HCEC 1CT (cell line): ENCODE measurements at regions not wholly inside any gene's neighbourhood (a gene's known extent, or its start where the extent isn't known, plus 50 kb on each side); places are given as distances from the start of the nearest gene placed in this dataset.

ENCODE experiments used
- DNase-seq: peaks from one replicate; pipeline ENCODE4 v3.0.0-alpha.2; 2017

- DNase-seq, result no peak
Measured at GRCh38 chr6:8275667-8276066, 159.7 kb downstream of the SLC35B3 start.

GRCh38 chr6:8274226-8274625 is 161.1 kb downstream of the SLC35B3 start:
- DNase-seq, result no peak

- no peak for DNase-seq
Measured at GRCh38 chr6:8269872-8270454, 165.4 kb downstream of the SLC35B3 start.

GRCh38 chr6:8269094-8269493 is 166.3 kb downstream of the SLC35B3 start:
- DNase-seq, result no peak

- DNase-seq, result no peak
Measured at GRCh38 chr6:8268606-8269005, 166.3 kb upstream of the EEF1E1 start.

GRCh38 chr6:8268156-8268555 is 165.8 kb upstream of the EEF1E1 start:
- DNase-seq, result no peak

- no peak for DNase-seq
Measured at GRCh38 chr6:8260610-8261009, 158.3 kb upstream of the EEF1E1 start.

GRCh38 chr6:8246403-8246802 is 144.1 kb upstream of the EEF1E1 start:
- no peak for DNase-seq

GRCh38 chr6:8245726-8246125 is 143.4 kb upstream of the EEF1E1 start:
- DNase-seq, result no peak

- no peak for DNase-seq
Measured at GRCh38 chr6:8243475-8243874, 141.1 kb upstream of the EEF1E1 start.

GRCh38 chr6:8242885-8243284 is 140.5 kb upstream of the EEF1E1 start:
- no peak for DNase-seq

GRCh38 chr6:8240301-8240700 is 138.0 kb upstream of the EEF1E1 start:
- no peak for DNase-seq

- DNase-seq, result no peak
Measured at GRCh38 chr6:8238773-8239683, 136.7 kb upstream of the EEF1E1 start.

- DNase-seq, result no peak
Measured at GRCh38 chr6:8237668-8238067, 135.3 kb upstream of the EEF1E1 start.

- DNase-seq, result no peak
Measured at GRCh38 chr6:8236956-8237355, 134.6 kb upstream of the EEF1E1 start.

- DNase-seq, result no peak
Measured at GRCh38 chr6:8234321-8234720, 132.0 kb upstream of the EEF1E1 start.

- no peak for DNase-seq
Measured at GRCh38 chr6:8231956-8232355, 129.6 kb upstream of the EEF1E1 start.

- no peak for DNase-seq
Measured at GRCh38 chr6:8229915-8230756, 127.8 kb upstream of the EEF1E1 start.

- DNase-seq, result no peak
Measured at GRCh38 chr6:8225113-8225512, 122.8 kb upstream of the EEF1E1 start.

GRCh38 chr6:8223678-8224077 is 121.3 kb upstream of the EEF1E1 start:
- DNase-seq, result no peak

GRCh38 chr6:8219352-8219943 is 117.1 kb upstream of the EEF1E1 start:
- peak; percentile 46 for DNase-seq

GRCh38 chr6:8218861-8219260 is 116.5 kb upstream of the EEF1E1 start:
- DNase-seq, result no peak

- no peak for DNase-seq
Measured at GRCh38 chr6:8215631-8216030, 113.3 kb upstream of the EEF1E1 start.
